ENCODE measurements at regions not wholly inside any gene's neighbourhood (a gene's known extent, or its start where the extent isn't known, plus 50 kb on each side); places are given as distances from the start of the nearest gene placed in this dataset.
"Not testable (repeated sequence)": the region's sequence is repeated elsewhere in the genome, so short reads cannot be mapped to it uniquely, and the experiment has no call there.

- Mint-ChIP-seq H3K9me3 (no peaks in the 10 kb centered on the region), H3K4me1 (no peaks in the 10 kb centered on the region), H3K27ac (no peak overlapping the region), H3K36me3 (no peaks in the 10 kb centered on the region), H3K27me3 (ENCODE audit: low read depth in 2 of 2) (peaks cover 4 to 6% of the 10 kb centered on the region in 2 donors), H3K4me3 (no peak overlapping the region)
- H3K36me3 ChIP-seq (ENCODE audit: control insufficient read depth, insufficient read depth, low read length): no peaks in the 10 kb centered on the region
- DNase-seq (no peak), ATAC-seq (no peak)
- intact Hi-C loops (cut with micrococcal nuclease): loop anchor here (10.0 kb wide), 1 partner anchor 1078 kb away; no protein-coding TSS in a partner anchor
- no peak for TF ChIP-seq CTCF (IDR thresholded peaks at IDR 0.05)
- no peaks in the 10 kb centered on the region for H3K4me1 ChIP-seq (ENCODE audit: control insufficient read depth, insufficient read depth, low read length)
- WGBS (ENCODE audit: insufficient coverage): 96% methylated on average over 1 of the region's 2 CpGs
- no peak overlapping the region for H3K27ac ChIP-seq (ENCODE audit: low read length)
- H3K27me3 ChIP-seq (ENCODE audit: control insufficient read depth, insufficient read depth, low read length): no peaks in the 10 kb centered on the region
- H3K4me3 ChIP-seq (ENCODE audit: low read length): no peak overlapping the region
- H3K9me3 ChIP-seq (ENCODE audit: control insufficient read depth, insufficient read depth, low read length): no peaks in the 10 kb centered on the region
Measured at GRCh38 chr3:18982920-18983319, 165.4 kb upstream of the KCNH8 start.

- H3K27me3 ChIP-seq (ENCODE audit: control insufficient read depth, insufficient read depth, low read length); H3K4me3 ChIP-seq (ENCODE audit: low read length); H3K4me3 Mint-ChIP-seq; H3K36me3 Mint-ChIP-seq; intact Hi-C loops (cut with micrococcal nuclease); DNase-seq; H3K9me3 ChIP-seq (ENCODE audit: control insufficient read depth, insufficient read depth, low read length); H3K36me3 ChIP-seq (ENCODE audit: control insufficient read depth, insufficient read depth, low read length); H3K4me1 Mint-ChIP-seq; H3K9me3 Mint-ChIP-seq; H3K4me1 ChIP-seq (ENCODE audit: control insufficient read depth, insufficient read depth, low read length); H3K27ac Mint-ChIP-seq; ATAC-seq; H3K27ac ChIP-seq (ENCODE audit: low read length): not testable (repeated sequence)
- H3K27me3 Mint-ChIP-seq (ENCODE audit: low read depth in 2 of 2): peaks cover 0 to 15% of the 10 kb centered on the region in 2 donors
- WGBS (ENCODE audit: insufficient coverage): 95% methylated on average over 14 of the region's 17 CpGs
Measured at GRCh38 chr3:18976102-18976501, 172.2 kb upstream of the KCNH8 start.

- no peak for TF ChIP-seq CTCF (IDR thresholded peaks at IDR 0.05)
- Histone ChIP-seq H3K27ac (ENCODE audit: low read length) (no peak overlapping the region), H3K4me3 (ENCODE audit: low read length) (no peak overlapping the region), H3K36me3 (ENCODE audit: control insufficient read depth, insufficient read depth, low read length) (no peaks in the 10 kb centered on the region), H3K4me1 (ENCODE audit: control insufficient read depth, insufficient read depth, low read length) (no peaks in the 10 kb centered on the region), H3K9me3 (ENCODE audit: control insufficient read depth, insufficient read depth, low read length) (no peaks in the 10 kb centered on the region), H3K27me3 (ENCODE audit: control insufficient read depth, insufficient read depth, low read length) (no peaks in the 10 kb centered on the region)
- Mint-ChIP-seq H3K36me3 (no peaks in the 10 kb centered on the region), H3K27ac (no peak overlapping the region), H3K9me3 (peaks cover 0 to 4% of the 10 kb centered on the region in 2 donors), H3K4me3 (no peak overlapping the region), H3K4me1 (no peaks in the 10 kb centered on the region), H3K27me3 (ENCODE audit: low read depth in 2 of 2) (peaks cover 4 to 11% of the 10 kb centered on the region in 2 donors)
- intact Hi-C loops (cut with micrococcal nuclease): no loop called here
- ATAC-seq (no peak), DNase-seq (no peak)
- 81% methylated on average over 3 of the region's 3 CpGs for WGBS (ENCODE audit: insufficient coverage)
Measured at GRCh38 chr3:18968120-18968519, 180.2 kb upstream of the KCNH8 start.

- Histone ChIP-seq H3K36me3 (ENCODE audit: control insufficient read depth, insufficient read depth, low read length) (no peaks in the 10 kb centered on the region), H3K27ac (ENCODE audit: low read length) (no peak overlapping the region), H3K9me3 (ENCODE audit: control insufficient read depth, insufficient read depth, low read length) (no peaks in the 10 kb centered on the region), H3K4me1 (ENCODE audit: control insufficient read depth, insufficient read depth, low read length) (no peaks in the 10 kb centered on the region), H3K4me3 (ENCODE audit: low read length) (no peak overlapping the region), H3K27me3 (ENCODE audit: control insufficient read depth, insufficient read depth, low read length) (no peaks in the 10 kb centered on the region)
- Mint-ChIP-seq H3K27ac (no peak overlapping the region), H3K9me3 (peaks cover 0 to 7% of the 10 kb centered on the region in 2 donors), H3K27me3 (ENCODE audit: low read depth in 2 of 2) (peaks cover 8 to 11% of the 10 kb centered on the region in 2 donors), H3K4me1 (no peaks in the 10 kb centered on the region), H3K36me3 (no peaks in the 10 kb centered on the region), H3K4me3 (no peak overlapping the region)
- ATAC-seq: no peak
- WGBS (ENCODE audit: insufficient coverage): 93% methylated on average over 2 of the region's 2 CpGs
- intact Hi-C loops (cut with micrococcal nuclease): no loop called here
- no peak for TF ChIP-seq CTCF (IDR thresholded peaks at IDR 0.05)
- no peak for DNase-seq
Measured at GRCh38 chr3:18965781-18966180, 182.5 kb upstream of the KCNH8 start.
